ENCODE measurements at regions not wholly inside any gene's neighbourhood (a gene's known extent, or its start where the extent isn't known, plus 50 kb on each side); places are given as distances from the start of the nearest gene placed in this dataset.
"Not testable (repeated sequence)": the region's sequence is repeated elsewhere in the genome, so short reads cannot be mapped to it uniquely, and the experiment has no call there.

DNA sequence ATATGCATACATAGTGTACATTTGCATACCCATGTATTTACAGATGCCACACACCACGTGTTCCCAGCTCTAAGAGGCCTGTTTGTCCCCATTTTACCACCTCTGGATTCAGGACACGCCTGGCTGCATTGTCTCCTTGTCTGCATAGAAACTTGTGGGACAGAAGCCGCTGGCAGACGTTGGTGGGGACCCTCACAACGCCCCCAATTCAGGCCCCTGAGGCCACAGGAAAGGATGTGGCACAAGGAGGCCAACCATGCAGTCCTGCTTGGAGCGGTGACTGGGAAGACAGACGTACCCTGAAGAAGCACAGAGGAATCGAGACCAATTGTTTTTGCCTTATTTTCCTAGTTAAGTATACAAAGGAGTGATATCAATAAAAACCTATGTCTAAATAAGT lies 96.1 kb downstream of the ANKRD10 start:
- no peak for ATAC-seq
- TF ChIP-seq ZFP3 (CRISPR knock-in tag; IDR thresholded peaks at IDR 0.05) (no peak), SNAI2 (CRISPR knock-in tag; IDR thresholded peaks at IDR 0.05) (no peak), ESRRG (CRISPR knock-in tag; IDR thresholded peaks at IDR 0.05) (no peak)

DNA sequence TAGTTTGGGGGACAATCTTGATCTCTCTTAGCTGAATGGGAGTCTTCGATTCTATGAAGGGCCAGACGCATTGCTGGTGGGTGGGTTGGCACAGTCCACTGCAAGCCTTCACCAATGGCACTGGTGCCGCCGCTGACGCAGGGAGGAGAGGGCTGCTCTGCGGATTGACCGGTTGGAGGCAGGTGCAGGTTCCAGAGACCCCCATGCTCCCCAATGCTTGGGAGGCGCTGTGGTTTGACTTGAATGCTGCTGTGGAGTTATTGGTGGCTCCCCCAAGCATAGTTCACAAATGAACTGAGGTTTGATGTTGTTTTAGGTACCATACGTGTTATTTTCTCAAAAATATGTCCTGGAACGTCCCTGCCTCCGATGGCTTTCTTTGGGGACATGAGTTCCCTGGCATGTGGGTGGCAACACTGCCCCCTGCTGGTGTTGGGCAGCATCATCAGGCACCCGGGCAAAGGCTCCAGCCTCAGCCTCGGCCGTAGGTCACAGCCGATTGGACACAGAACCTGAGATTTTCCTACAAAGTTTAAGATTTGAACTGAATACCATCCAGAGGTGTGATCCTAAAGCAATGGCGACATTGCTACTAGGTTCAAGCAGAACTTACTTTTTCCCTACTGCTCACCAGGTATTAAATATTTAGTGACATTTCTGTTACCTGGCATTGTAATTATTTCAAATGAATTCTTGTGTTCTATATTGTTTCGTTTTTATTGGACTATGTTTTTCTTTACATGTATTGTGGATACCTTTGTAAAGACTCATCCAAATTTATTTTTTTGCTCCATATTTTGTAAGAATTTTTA lies 95.5 kb downstream of the ANKRD10 start:
- TF ChIP-seq PPARA (CRISPR knock-in tag; IDR thresholded peaks at IDR 0.05; ENCODE audit: borderline replicate concordance) (no peak), CSDC2 (CRISPR knock-in tag; IDR thresholded peaks at IDR 0.05) (no peak), ZNF70 (CRISPR knock-in tag; IDR thresholded peaks at IDR 0.05) (no peak), RARB (CRISPR knock-in tag; IDR thresholded peaks at IDR 0.05) (no peak), OSR1 (CRISPR knock-in tag; IDR thresholded peaks at IDR 0.05) (no peak), ZNF565 (CRISPR knock-in tag; conservative IDR thresholded peaks at IDR 0.05; ENCODE audit: low read depth) (no peak)
- ATAC-seq = peak; percentile 98

DNA sequence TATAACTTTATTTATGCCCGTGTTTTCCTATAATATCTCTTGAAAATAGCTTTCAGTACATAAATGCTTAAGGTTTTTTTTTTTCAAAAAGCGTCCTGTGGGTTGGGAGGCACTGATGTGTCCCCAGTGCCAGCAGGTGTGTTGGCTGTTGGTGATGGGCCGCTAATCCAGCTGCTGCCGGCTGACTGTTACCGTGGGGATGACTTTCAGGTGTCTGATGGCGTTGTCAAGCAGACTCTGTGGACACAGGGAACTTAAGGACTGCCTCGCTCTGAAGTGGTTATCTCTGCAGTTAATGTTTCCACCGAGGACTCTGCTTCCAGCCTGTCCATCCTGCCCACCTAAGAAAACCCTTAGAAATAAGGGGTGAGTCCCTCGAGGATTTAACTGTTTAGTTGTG lies 94.5 kb downstream of the ANKRD10 start:
- no peak for ATAC-seq
- no peak for TF ChIP-seq RARB (CRISPR knock-in tag; IDR thresholded peaks at IDR 0.05)
- no peak for TF ChIP-seq GLIS3 (CRISPR knock-in tag; IDR thresholded peaks at IDR 0.05)
- TF ChIP-seq, protein P1, sequence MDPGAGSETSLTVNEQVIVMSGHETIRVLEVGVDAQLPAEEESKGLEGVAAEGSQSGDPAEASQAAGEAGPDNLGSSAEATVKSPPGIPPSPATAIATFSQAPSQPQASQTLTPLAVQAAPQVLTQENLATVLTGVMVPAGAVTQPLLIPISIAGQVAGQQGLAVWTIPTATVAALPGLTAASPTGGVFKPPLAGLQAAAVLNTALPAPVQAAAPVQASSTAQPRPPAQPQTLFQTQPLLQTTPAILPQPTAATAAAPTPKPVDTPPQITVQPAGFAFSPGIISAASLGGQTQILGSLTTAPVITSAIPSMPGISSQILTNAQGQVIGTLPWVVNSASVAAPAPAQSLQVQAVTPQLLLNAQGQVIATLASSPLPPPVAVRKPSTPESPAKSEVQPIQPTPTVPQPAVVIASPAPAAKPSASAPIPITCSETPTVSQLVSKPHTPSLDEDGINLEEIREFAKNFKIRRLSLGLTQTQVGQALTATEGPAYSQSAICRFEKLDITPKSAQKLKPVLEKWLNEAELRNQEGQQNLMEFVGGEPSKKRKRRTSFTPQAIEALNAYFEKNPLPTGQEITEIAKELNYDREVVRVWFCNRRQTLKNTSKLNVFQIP (CRISPR knock-in tag; IDR thresholded peaks at IDR 0.05; ENCODE audit: borderline replicate concordance, low read depth) = no peak
- no peak for TF ChIP-seq ZNF70 (CRISPR knock-in tag; IDR thresholded peaks at IDR 0.05)
- no peak for TF ChIP-seq ZNF565 (CRISPR knock-in tag; conservative IDR thresholded peaks at IDR 0.05; ENCODE audit: low read depth)
- no peak for TF ChIP-seq ISL1 (CRISPR knock-in tag; IDR thresholded peaks at IDR 0.05)

DNA sequence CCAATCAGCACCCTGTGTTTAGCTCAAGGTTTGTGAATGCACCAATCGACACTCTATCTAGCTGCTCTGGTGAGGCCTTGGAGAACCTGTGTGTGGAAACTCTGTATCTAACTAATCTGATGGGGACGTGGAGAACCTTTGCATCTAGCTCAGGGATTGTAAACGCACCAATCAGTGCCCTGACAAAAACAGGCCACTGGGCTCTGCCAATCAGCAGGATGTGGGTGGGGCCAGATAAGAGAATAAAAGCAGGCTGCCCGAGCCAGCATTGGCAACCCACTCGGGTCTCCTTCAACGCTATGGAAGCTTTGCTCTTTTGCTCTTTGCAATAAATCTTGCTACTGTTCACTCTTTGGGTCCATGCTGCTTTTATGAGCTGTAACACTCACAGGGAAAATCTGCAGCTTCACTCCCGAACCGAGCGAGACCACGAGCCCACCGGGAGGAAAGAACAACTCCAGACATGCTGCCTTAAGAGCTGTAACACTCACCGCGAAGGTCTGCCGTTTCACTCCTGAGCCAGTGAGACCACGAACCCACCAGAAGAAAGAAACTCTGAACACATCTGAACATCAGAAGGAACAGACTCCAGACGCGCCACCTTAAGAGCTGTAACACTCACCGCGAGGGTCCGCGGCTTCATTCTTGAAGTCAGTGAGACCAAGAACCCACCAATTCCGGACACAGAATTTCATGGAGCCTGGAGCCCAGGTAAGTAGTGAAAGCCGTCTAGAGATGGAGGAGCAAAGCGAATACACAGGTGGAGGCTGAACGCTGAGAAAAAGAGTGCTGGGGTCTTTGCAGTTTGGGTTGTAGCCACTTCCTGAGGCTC lies 92.8 kb downstream of the ANKRD10 start:
- not testable (repeated sequence) for ATAC-seq

DNA sequence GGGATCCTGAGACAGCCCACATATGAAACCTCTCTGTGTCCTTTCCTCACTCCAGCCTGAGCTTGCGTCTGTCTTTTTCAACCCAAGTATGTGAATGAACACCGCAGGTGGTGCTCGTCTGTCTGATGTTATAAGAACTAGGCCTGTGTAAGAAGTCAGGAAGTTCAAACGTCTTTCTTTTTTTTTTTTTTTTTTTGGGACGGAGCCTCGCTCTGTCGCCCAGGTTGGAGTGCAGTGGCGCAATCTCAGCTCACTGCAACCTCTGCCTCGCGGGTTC lies 92.3 kb downstream of the ANKRD10 start:
- TF ChIP-seq ZFP3 (CRISPR knock-in tag; IDR thresholded peaks at IDR 0.05) (no peak), PPARA (CRISPR knock-in tag; IDR thresholded peaks at IDR 0.05; ENCODE audit: borderline replicate concordance) (no peak), TOX (CRISPR knock-in tag; IDR thresholded peaks at IDR 0.05; ENCODE audit: borderline replicate concordance) (no peak), CSDC2 (CRISPR knock-in tag; IDR thresholded peaks at IDR 0.05) (no peak), ESRRG (CRISPR knock-in tag; IDR thresholded peaks at IDR 0.05) (no peak), ZNF8 (CRISPR knock-in tag; IDR thresholded peaks at IDR 0.05) (no peak), BACH2 (CRISPR knock-in tag; IDR thresholded peaks at IDR 0.05; ENCODE audit: borderline replicate concordance) (no peak), ZC3H10 (CRISPR knock-in tag; IDR thresholded peaks at IDR 0.05) (no peak), SNAI2 (CRISPR knock-in tag; IDR thresholded peaks at IDR 0.05) (no peak), ZFP30 (CRISPR knock-in tag; IDR thresholded peaks at IDR 0.05) (no peak)
- TF ChIP-seq, protein P2, sequence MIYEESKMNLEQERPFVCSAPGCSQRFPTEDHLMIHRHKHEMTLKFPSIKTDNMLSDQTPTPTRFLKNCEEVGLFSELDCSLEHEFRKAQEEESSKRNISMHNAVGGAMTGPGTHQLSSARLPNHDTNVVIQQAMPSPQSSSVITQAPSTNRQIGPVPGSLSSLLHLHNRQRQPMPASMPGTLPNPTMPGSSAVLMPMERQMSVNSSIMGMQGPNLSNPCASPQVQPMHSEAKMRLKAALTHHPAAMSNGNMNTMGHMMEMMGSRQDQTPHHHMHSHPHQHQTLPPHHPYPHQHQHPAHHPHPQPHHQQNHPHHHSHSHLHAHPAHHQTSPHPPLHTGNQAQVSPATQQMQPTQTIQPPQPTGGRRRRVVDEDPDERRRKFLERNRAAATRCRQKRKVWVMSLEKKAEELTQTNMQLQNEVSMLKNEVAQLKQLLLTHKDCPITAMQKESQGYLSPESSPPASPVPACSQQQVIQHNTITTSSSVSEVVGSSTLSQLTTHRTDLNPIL (CRISPR knock-in tag; IDR thresholded peaks at IDR 0.05; ENCODE audit: low read depth) = no peak
- TF ChIP-seq, protein P3, sequence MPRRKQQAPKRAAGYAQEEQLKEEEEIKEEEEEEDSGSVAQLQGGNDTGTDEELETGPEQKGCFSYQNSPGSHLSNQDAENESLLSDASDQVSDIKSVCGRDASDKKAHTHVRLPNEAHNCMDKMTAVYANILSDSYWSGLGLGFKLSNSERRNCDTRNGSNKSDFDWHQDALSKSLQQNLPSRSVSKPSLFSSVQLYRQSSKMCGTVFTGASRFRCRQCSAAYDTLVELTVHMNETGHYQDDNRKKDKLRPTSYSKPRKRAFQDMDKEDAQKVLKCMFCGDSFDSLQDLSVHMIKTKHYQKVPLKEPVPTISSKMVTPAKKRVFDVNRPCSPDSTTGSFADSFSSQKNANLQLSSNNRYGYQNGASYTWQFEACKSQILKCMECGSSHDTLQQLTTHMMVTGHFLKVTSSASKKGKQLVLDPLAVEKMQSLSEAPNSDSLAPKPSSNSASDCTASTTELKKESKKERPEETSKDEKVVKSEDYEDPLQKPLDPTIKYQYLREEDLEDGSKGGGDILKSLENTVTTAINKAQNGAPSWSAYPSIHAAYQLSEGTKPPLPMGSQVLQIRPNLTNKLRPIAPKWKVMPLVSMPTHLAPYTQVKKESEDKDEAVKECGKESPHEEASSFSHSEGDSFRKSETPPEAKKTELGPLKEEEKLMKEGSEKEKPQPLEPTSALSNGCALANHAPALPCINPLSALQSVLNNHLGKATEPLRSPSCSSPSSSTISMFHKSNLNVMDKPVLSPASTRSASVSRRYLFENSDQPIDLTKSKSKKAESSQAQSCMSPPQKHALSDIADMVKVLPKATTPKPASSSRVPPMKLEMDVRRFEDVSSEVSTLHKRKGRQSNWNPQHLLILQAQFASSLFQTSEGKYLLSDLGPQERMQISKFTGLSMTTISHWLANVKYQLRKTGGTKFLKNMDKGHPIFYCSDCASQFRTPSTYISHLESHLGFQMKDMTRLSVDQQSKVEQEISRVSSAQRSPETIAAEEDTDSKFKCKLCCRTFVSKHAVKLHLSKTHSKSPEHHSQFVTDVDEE (CRISPR knock-in tag; IDR thresholded peaks at IDR 0.05) = no peak
- ATAC-seq = no peak
